MCF 10A (cell line): ENCODE measurements at regions not wholly inside any gene's neighbourhood (a gene's known extent, or its start where the extent isn't known, plus 50 kb on each side); places are given as distances from the start of the nearest gene placed in this dataset.

Experiments
- BruUV-seq: library from RNA; stranded (reverse); fragments of 400-500 nt; replicated peaks from 2 replicates; lab custom pipeline; 2021; lab: Mats Ljungman, UMichigan
- CTCF ChIA-PET: fragments of 300-600 bp; sonication (Branson Sonifier 250); formaldehyde crosslinking; extraction: SDS; loops from one replicate; lab custom pipeline; 2021; ENCODE audit warnings: antibody characterized with exemption, inconsistent platforms; lab: Yijun Ruan, JAX
- POLR2A ChIA-PET: fragments of 300-600, 350-650 bp; sonication (Branson Sonifier 250); formaldehyde crosslinking; extraction: SDS; loops from one replicate; lab custom pipeline; 2020; ENCODE audit warnings: antibody characterized with exemption, inconsistent platforms; lab: Yijun Ruan, JAX
- DNase-seq: peaks from one replicate; pipeline ENCODE4 v3.0.0-alpha.2; 2018; ENCODE audit not compliant: unreplicated experiment
- H3K27ac Mint-ChIP-seq: one replicate; pipeline ENCODE4 v1.8.0; 2022; ENCODE audit warnings: mild to moderate bottlenecking, low read depth, mixed read lengths; ENCODE audit not compliant: unreplicated experiment
- H3K27me3 Mint-ChIP-seq: one replicate; pipeline ENCODE4 v1.8.0; 2022; ENCODE audit warnings: mixed read lengths; ENCODE audit not compliant: insufficient read depth, unreplicated experiment
- H3K36me3 Mint-ChIP-seq: one replicate; pipeline ENCODE4 v1.8.0; 2022; ENCODE audit warnings: mild to moderate bottlenecking, moderate library complexity, mixed read lengths; ENCODE audit not compliant: insufficient read depth, unreplicated experiment
- H3K4me1 Mint-ChIP-seq: one replicate; pipeline ENCODE4 v1.8.0; 2022; ENCODE audit warnings: mixed read lengths; ENCODE audit not compliant: insufficient read depth, unreplicated experiment
- H3K4me3 Mint-ChIP-seq: one replicate; pipeline ENCODE4 v1.8.0; 2022; ENCODE audit warnings: mild to moderate bottlenecking, moderate library complexity, mixed read lengths; ENCODE audit not compliant: unreplicated experiment
- H3K9me3 Mint-ChIP-seq: one replicate; pipeline ENCODE4 v1.8.0; 2022; ENCODE audit warnings: mixed read lengths; ENCODE audit not compliant: unreplicated experiment
- intact Hi-C: fragments of 100-400 bp; cut with micrococcal nuclease; formaldehyde crosslinking; loops from 2 replicates; pipeline ENCODE4 v1.14.1; 2022
- TF ChIP-seq, protein P1 (sequence below): fragments of 200-600 bp; IDR thresholded peaks from one replicate; pipeline ENCODE4 v1.8.0; 2022; ENCODE audit warnings: antibody characterized with exemption, mild to moderate bottlenecking; ENCODE audit not compliant: unreplicated experiment

GRCh38 chr3:83233715-83234114 lies 1472.3 kb upstream of the GBE1 start:
- TF ChIP-seq, protein P1, sequence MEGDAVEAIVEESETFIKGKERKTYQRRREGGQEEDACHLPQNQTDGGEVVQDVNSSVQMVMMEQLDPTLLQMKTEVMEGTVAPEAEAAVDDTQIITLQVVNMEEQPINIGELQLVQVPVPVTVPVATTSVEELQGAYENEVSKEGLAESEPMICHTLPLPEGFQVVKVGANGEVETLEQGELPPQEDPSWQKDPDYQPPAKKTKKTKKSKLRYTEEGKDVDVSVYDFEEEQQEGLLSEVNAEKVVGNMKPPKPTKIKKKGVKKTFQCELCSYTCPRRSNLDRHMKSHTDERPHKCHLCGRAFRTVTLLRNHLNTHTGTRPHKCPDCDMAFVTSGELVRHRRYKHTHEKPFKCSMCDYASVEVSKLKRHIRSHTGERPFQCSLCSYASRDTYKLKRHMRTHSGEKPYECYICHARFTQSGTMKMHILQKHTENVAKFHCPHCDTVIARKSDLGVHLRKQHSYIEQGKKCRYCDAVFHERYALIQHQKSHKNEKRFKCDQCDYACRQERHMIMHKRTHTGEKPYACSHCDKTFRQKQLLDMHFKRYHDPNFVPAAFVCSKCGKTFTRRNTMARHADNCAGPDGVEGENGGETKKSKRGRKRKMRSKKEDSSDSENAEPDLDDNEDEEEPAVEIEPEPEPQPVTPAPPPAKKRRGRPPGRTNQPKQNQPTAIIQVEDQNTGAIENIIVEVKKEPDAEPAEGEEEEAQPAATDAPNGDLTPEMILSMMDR = no peak
- H3K27me3 Mint-ChIP-seq = no peaks in the 10 kb centered on the region
- H3K9me3 Mint-ChIP-seq = no peaks in the 10 kb centered on the region
- H3K4me1 Mint-ChIP-seq = no peaks in the 10 kb centered on the region
- no TSS peak for BruUV-seq
- DNase-seq = no peak
- H3K27ac Mint-ChIP-seq = no peak overlapping the region
- CTCF ChIA-PET = interaction anchor here (0.7 kb wide), 1 partner anchor 954 kb away, joined by 3 read pairs; no protein-coding TSS in a partner anchor
- H3K4me3 Mint-ChIP-seq = no peak overlapping the region
- POLR2A ChIA-PET = no interaction called here
- intact Hi-C loops = no loop called here
- no peaks in the 10 kb centered on the region for H3K36me3 Mint-ChIP-seq

GRCh38 chr3:83230841-83231240 lies 1469.4 kb upstream of the GBE1 start:
- no peak overlapping the region for H3K4me3 Mint-ChIP-seq
- ChIA-PET POLR2A (no interaction called here), CTCF (no interaction called here)
- TF ChIP-seq, protein P1 = no peak
- peaks cover 7% of the 10 kb centered on the region for H3K36me3 Mint-ChIP-seq
- intact Hi-C loops = no loop called here
- H3K9me3 Mint-ChIP-seq = no peaks in the 10 kb centered on the region
- no TSS peak for BruUV-seq
- H3K4me1 Mint-ChIP-seq = no peaks in the 10 kb centered on the region
- H3K27ac Mint-ChIP-seq = no peak overlapping the region
- no peak for DNase-seq
- H3K27me3 Mint-ChIP-seq = no peaks in the 10 kb centered on the region

- H3K9me3 Mint-ChIP-seq = no peaks in the 10 kb centered on the region
- no TSS peak for BruUV-seq
- no peak overlapping the region for H3K27ac Mint-ChIP-seq
- H3K4me3 Mint-ChIP-seq = no peak overlapping the region
- no peaks in the 10 kb centered on the region for H3K27me3 Mint-ChIP-seq
- CTCF ChIA-PET = no interaction called here
- H3K4me1 Mint-ChIP-seq = no peaks in the 10 kb centered on the region
- peaks cover 7% of the 10 kb centered on the region for H3K36me3 Mint-ChIP-seq
- TF ChIP-seq, protein P1 = no peak
- POLR2A ChIA-PET = no interaction called here
- intact Hi-C loops = no loop called here
- no peak for DNase-seq
Measured at GRCh38 chr3:83230376-83230775, 1468.9 kb upstream of the GBE1 start.

DNA sequence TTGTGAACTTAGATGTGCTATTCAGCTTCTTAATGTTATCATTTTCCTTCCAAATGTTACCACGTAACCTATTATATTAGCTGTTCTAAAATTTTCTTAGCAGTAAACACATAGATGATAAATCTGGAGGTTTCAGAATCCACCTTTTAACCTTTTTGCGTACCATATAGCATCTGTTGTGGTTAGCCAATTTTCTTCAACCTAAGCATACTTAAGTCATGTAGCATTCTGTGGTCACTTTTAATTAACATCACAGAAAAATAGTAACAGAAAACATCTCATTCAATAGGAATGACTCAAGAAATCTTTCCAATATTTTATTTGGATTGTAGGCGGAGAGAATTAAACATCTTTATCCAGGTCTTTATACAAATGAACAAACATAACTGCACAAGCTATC lies 1465.3 kb upstream of the GBE1 start:
- no TSS peak for BruUV-seq
- H3K4me3 Mint-ChIP-seq = no peak overlapping the region
- peaks cover 7% of the 10 kb centered on the region for H3K36me3 Mint-ChIP-seq
- TF ChIP-seq, protein P1 = no peak
- no peaks in the 10 kb centered on the region for H3K9me3 Mint-ChIP-seq
- H3K4me1 Mint-ChIP-seq = no peaks in the 10 kb centered on the region
- H3K27ac Mint-ChIP-seq = no peak overlapping the region
- ChIA-PET POLR2A (no interaction called here), CTCF (no interaction called here)
- intact Hi-C loops = no loop called here
- no peak for DNase-seq
- no peaks in the 10 kb centered on the region for H3K27me3 Mint-ChIP-seq
